Liver (tissue), 3 donors: ENCODE measurements at regions not wholly inside any gene's neighbourhood (a gene's known extent, or its start where the extent isn't known, plus 50 kb on each side); places are given as distances from the start of the nearest gene placed in this dataset.

Source experiments
- EGR1 ChIP-seq, 2 donors: IDR thresholded peaks; 2 replicates each; pipeline ENCODE4 v1.6.1; 2016 to 2018; ENCODE audit warnings: antibody characterized with exemption in 2 of 2, low read depth in 2 of 2
- FOXA1 ChIP-seq: IDR thresholded peaks from 2 replicates; pipeline ENCODE4 v1.6.1; 2016; ENCODE audit warnings: antibody characterized with exemption
- GABPA ChIP-seq, 2 donors: IDR thresholded peaks in 1 of 2; conservative IDR thresholded peaks in 1 of 2; 2 replicates each; pipeline ENCODE4 v1.6.1; 2016; ENCODE audit warnings: antibody characterized with exemption in 2 of 2, mild to moderate bottlenecking in 1 of 2, moderate library complexity in 1 of 2
- JUND ChIP-seq, 2 donors: IDR thresholded peaks; 2 replicates each; pipeline ENCODE4 v1.6.1; 2016; ENCODE audit warnings: antibody characterized with exemption in 2 of 2
- NR2F2 ChIP-seq: IDR thresholded peaks from 2 replicates; pipeline ENCODE4 v1.6.1; 2016; ENCODE audit warnings: antibody characterized with exemption
- RAD21 ChIP-seq, 2 donors: IDR thresholded peaks; 2 replicates each; pipeline ENCODE4 v1.6.1; 2016; ENCODE audit warnings: antibody characterized with exemption in 2 of 2, mild to moderate bottlenecking in 2 of 2
- TAF1 ChIP-seq: conservative IDR thresholded peaks from 2 replicates; pipeline ENCODE4 v1.6.1; 2016; ENCODE audit warnings: antibody characterized with exemption, mild to moderate bottlenecking
- TF ChIP-seq, protein P1 (sequence below): fragments of 150-350 bp; IDR thresholded peaks from 2 replicates; pipeline ENCODE4 v1.5.1; 2017; ENCODE audit warnings: improper control_type of control experiment, low read depth, low read length; ENCODE audit not compliant: missing input control
- TF ChIP-seq, protein P2 (sequence below): IDR thresholded peaks from 2 replicates; pipeline ENCODE4 v1.6.1; 2016; ENCODE audit warnings: antibody characterized with exemption, mild to moderate bottlenecking
- TF ChIP-seq, protein P3 (sequence below): IDR thresholded peaks from 2 replicates; pipeline ENCODE4 v1.6.1; 2016; ENCODE audit warnings: antibody characterized with exemption
- donor health status: healthy.
- donor health status: healthy.

DNA sequence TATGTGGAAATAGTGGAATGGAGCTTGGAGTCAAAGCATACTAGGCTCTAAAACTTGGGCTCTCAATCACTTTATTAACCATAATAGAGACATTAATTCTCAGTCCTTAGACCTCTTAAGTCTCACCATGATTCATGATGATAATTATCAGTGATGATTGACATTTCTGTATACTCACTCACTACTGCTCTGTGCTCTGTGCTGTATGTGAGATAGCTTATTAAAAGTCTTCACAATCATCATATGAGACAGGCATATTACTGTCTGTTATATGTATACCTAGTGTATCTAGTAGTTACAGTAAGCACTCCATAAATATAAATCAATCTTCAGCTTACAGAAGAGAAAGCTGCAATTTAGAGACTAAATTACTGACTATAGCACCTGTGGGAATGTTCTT lies 236.0 kb upstream of the JAG1 start:
- TF ChIP-seq, protein P1, sequence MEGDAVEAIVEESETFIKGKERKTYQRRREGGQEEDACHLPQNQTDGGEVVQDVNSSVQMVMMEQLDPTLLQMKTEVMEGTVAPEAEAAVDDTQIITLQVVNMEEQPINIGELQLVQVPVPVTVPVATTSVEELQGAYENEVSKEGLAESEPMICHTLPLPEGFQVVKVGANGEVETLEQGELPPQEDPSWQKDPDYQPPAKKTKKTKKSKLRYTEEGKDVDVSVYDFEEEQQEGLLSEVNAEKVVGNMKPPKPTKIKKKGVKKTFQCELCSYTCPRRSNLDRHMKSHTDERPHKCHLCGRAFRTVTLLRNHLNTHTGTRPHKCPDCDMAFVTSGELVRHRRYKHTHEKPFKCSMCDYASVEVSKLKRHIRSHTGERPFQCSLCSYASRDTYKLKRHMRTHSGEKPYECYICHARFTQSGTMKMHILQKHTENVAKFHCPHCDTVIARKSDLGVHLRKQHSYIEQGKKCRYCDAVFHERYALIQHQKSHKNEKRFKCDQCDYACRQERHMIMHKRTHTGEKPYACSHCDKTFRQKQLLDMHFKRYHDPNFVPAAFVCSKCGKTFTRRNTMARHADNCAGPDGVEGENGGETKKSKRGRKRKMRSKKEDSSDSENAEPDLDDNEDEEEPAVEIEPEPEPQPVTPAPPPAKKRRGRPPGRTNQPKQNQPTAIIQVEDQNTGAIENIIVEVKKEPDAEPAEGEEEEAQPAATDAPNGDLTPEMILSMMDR: no peak
- TF ChIP-seq JUND (IDR thresholded peaks at IDR 0.05) (no peak), GABPA (IDR thresholded peaks at IDR 0.05 in 1 of 2, conservative IDR thresholded peaks at IDR 0.05 in 1 of 2) (no peak), RAD21 (IDR thresholded peaks at IDR 0.05) (no peak), EGR1 (IDR thresholded peaks at IDR 0.05; ENCODE audit: low read depth in 2 of 2) (no peak), TAF1 (no peak), FOXA1 (no peak), NR2F2 (no peak)
- TF ChIP-seq, protein P2, sequence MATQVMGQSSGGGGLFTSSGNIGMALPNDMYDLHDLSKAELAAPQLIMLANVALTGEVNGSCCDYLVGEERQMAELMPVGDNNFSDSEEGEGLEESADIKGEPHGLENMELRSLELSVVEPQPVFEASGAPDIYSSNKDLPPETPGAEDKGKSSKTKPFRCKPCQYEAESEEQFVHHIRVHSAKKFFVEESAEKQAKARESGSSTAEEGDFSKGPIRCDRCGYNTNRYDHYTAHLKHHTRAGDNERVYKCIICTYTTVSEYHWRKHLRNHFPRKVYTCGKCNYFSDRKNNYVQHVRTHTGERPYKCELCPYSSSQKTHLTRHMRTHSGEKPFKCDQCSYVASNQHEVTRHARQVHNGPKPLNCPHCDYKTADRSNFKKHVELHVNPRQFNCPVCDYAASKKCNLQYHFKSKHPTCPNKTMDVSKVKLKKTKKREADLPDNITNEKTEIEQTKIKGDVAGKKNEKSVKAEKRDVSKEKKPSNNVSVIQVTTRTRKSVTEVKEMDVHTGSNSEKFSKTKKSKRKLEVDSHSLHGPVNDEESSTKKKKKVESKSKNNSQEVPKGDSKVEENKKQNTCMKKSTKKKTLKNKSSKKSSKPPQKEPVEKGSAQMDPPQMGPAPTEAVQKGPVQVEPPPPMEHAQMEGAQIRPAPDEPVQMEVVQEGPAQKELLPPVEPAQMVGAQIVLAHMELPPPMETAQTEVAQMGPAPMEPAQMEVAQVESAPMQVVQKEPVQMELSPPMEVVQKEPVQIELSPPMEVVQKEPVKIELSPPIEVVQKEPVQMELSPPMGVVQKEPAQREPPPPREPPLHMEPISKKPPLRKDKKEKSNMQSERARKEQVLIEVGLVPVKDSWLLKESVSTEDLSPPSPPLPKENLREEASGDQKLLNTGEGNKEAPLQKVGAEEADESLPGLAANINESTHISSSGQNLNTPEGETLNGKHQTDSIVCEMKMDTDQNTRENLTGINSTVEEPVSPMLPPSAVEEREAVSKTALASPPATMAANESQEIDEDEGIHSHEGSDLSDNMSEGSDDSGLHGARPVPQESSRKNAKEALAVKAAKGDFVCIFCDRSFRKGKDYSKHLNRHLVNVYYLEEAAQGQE: no peak
- TF ChIP-seq, protein P3, sequence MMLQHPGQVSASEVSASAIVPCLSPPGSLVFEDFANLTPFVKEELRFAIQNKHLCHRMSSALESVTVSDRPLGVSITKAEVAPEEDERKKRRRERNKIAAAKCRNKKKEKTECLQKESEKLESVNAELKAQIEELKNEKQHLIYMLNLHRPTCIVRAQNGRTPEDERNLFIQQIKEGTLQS: no peak
